ENCODE measurements at regions not wholly inside any gene's neighbourhood (a gene's known extent, or its start where the extent isn't known, plus 50 kb on each side); places are given as distances from the start of the nearest gene placed in this dataset.

DNA sequence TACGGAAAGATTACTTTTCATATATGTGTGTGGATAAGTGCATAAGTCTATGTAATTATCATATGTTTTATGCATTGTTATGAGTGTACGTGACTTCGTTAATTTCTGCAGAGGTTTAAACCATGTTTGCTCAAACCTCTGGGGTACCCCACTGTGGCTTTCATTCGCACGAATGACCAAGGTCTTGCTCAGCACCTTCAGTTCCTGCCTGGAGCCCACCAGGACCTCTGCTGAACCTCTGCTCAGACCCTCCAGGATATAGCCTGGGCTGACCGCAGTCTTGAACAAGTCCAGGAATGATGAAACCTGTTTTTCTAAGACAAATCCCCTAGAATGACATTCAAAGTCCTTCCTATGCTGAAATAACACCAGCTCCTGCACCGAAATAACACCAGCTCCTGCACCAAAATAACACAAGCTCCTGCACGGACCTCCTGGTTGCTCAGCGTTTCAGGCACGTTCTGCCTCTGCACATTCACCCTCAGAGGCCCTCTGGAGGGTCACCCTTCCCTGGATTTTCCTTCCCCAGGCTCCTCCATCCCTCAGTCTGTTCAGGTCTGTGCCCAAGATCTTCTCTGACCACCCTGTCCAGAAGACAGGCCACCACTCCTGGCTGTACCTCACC lies 99.7 kb upstream of the BOD1 start:
- TF ChIP-seq, protein P1, sequence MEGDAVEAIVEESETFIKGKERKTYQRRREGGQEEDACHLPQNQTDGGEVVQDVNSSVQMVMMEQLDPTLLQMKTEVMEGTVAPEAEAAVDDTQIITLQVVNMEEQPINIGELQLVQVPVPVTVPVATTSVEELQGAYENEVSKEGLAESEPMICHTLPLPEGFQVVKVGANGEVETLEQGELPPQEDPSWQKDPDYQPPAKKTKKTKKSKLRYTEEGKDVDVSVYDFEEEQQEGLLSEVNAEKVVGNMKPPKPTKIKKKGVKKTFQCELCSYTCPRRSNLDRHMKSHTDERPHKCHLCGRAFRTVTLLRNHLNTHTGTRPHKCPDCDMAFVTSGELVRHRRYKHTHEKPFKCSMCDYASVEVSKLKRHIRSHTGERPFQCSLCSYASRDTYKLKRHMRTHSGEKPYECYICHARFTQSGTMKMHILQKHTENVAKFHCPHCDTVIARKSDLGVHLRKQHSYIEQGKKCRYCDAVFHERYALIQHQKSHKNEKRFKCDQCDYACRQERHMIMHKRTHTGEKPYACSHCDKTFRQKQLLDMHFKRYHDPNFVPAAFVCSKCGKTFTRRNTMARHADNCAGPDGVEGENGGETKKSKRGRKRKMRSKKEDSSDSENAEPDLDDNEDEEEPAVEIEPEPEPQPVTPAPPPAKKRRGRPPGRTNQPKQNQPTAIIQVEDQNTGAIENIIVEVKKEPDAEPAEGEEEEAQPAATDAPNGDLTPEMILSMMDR (IDR thresholded peaks at IDR 0.05; ENCODE audit: poor library complexity), result no peak
- no peak for TF ChIP-seq EZH2phosphoT487 (IDR thresholded peaks at IDR 0.05; ENCODE audit: low read depth, severe bottlenecking, unreplicated experiment)

Measured in hepatocyte (in vitro differentiated cells).